ENCODE measurements at regions not wholly inside any gene's neighbourhood (a gene's known extent, or its start where the extent isn't known, plus 50 kb on each side); places are given as distances from the start of the nearest gene placed in this dataset.

DNA sequence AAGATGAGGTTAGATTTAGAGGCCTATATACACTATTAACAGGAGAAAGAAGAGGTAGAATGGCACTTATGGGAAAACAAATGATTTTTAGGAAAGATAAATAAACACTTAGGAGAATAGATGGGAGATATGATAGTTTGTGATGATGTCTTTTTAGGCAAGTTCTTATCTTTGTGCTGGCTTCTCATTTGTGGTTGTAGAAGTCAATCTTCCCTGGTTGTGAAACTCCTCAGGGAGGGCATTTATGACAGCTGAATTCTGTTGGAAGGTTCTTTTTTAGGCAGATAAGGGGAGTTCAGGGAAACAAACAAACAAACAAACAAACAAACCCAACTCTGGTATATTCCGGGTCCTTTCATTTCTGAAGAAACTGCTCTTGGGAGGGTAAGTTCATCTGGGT lies 311.8 kb downstream of the AEBP2 start:
- TF ChIP-seq POLR2AphosphoS5 (IDR thresholded peaks at IDR 0.05; ENCODE audit: insufficient read depth in 1 of 2, low read depth in 1 of 2) (no peak), POLR2A (IDR thresholded peaks at IDR 0.05) (no peak)
- TF ChIP-seq, protein P1, sequence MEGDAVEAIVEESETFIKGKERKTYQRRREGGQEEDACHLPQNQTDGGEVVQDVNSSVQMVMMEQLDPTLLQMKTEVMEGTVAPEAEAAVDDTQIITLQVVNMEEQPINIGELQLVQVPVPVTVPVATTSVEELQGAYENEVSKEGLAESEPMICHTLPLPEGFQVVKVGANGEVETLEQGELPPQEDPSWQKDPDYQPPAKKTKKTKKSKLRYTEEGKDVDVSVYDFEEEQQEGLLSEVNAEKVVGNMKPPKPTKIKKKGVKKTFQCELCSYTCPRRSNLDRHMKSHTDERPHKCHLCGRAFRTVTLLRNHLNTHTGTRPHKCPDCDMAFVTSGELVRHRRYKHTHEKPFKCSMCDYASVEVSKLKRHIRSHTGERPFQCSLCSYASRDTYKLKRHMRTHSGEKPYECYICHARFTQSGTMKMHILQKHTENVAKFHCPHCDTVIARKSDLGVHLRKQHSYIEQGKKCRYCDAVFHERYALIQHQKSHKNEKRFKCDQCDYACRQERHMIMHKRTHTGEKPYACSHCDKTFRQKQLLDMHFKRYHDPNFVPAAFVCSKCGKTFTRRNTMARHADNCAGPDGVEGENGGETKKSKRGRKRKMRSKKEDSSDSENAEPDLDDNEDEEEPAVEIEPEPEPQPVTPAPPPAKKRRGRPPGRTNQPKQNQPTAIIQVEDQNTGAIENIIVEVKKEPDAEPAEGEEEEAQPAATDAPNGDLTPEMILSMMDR (IDR thresholded peaks at IDR 0.05), result no peak
